ENCODE measurements at regions not wholly inside any gene's neighbourhood (a gene's known extent, or its start where the extent isn't known, plus 50 kb on each side); places are given as distances from the start of the nearest gene placed in this dataset.

- no peak for TF ChIP-seq HNF4G (IDR thresholded peaks at IDR 0.05)
- TF ChIP-seq ATF3 (IDR thresholded peaks at IDR 0.05) = no peak
- no peak for TF ChIP-seq ZBTB33 (IDR thresholded peaks at IDR 0.05)
- no peak for TF ChIP-seq EGR1 (IDR thresholded peaks at IDR 0.05; ENCODE audit: low read depth in 2 of 2)
Observed at GRCh38 chr2:128799284-128799552, 480.6 kb upstream of the HS6ST1 start (continued).

- DNase-seq (ENCODE audit: low spot score) = no peak
- H3K9ac ChIP-seq (ENCODE audit: low read depth in 1 of 2, low read length in 2 of 2) = no peak overlapping the region
Observed at GRCh38 chr2:128799730-128800129, 481.1 kb upstream of the HS6ST1 start.

More at GRCh38 chr2:128799730-128800129, 481.1 kb upstream of the HS6ST1 start:
- H3K36me3 ChIP-seq (ENCODE audit: control insufficient read depth in 4 of 4, insufficient read depth in 3 of 4, low read depth in 1 of 4, low read length in 3 of 4) = no peaks in the 10 kb centered on the region
- no peaks in the 10 kb centered on the region for H3K4me1 ChIP-seq (ENCODE audit: control insufficient read depth in 4 of 4, insufficient read depth in 4 of 4, low read length in 3 of 4)
- H3K4me3 ChIP-seq (ENCODE audit: low read depth in 1 of 3, low read length in 3 of 3) = no peak overlapping the region
- no peak for TF ChIP-seq REST (IDR thresholded peaks at IDR 0.05)
- no peak for TF ChIP-seq ZBTB33 (IDR thresholded peaks at IDR 0.05)
- no peak for TF ChIP-seq RXRA (IDR thresholded peaks at IDR 0.05)
- no peak for TF ChIP-seq JUND (IDR thresholded peaks at IDR 0.05)
- no peak for TF ChIP-seq HNF4G (IDR thresholded peaks at IDR 0.05)
- no peak for TF ChIP-seq FOXA2 (IDR thresholded peaks at IDR 0.05)
- no peak for TF ChIP-seq TAF1 (conservative IDR thresholded peaks at IDR 0.05)
- no peak for TF ChIP-seq SP1 (IDR thresholded peaks at IDR 0.05)
- TF ChIP-seq ATF3 (IDR thresholded peaks at IDR 0.05) = no peak
- no peak for TF ChIP-seq YY1 (IDR thresholded peaks at IDR 0.05)
- no peak for TF ChIP-seq GABPA (IDR thresholded peaks at IDR 0.05 in 1 of 2, conservative IDR thresholded peaks at IDR 0.05 in 1 of 2)
- TF ChIP-seq HNF4A (conservative IDR thresholded peaks at IDR 0.05) = no peak
- TF ChIP-seq FOXA1 (IDR thresholded peaks at IDR 0.05) = no peak
- no peak for TF ChIP-seq MAX (IDR thresholded peaks at IDR 0.05)
- 64% methylated on average over 2 of the region's 2 CpGs for WGBS
- no peak overlapping the region for H3K27ac ChIP-seq (ENCODE audit: low read depth in 1 of 2, low read length in 2 of 2)
- no peaks in the 10 kb centered on the region for H3K27me3 ChIP-seq (ENCODE audit: control insufficient read depth in 4 of 4, insufficient read depth in 4 of 4, low read length in 3 of 4)
- H3K9me3 ChIP-seq (ENCODE audit: control insufficient read depth in 4 of 4, low read length in 3 of 4) = no peaks in the 10 kb centered on the region

Measured in liver (tissue), 7 donors.